Mesendoderm (in vitro differentiated cells): ENCODE measurements at regions not wholly inside any gene's neighbourhood (a gene's known extent, or its start where the extent isn't known, plus 50 kb on each side); places are given as distances from the start of the nearest gene placed in this dataset.

Experiments used
- DNase-seq: peaks from one replicate; pipeline ENCODE4 v3.0.0; 2013
- H2AK5ac ChIP-seq: 2 replicates; pipeline ENCODE4 v1.6.1; 2013; ENCODE audit warnings: low read length, inconsistent platforms
- H2BK120ac ChIP-seq: 2 replicates; pipeline ENCODE4 v1.6.1; 2013; ENCODE audit warnings: low read depth, mild to moderate bottlenecking, low read length, moderate library complexity, mixed read lengths
- H2BK15ac ChIP-seq: replicated peaks from 2 replicates; pipeline ENCODE4 v1.6.1; 2013; ENCODE audit warnings: low read depth, mild to moderate bottlenecking, moderate library complexity
- H2BK5ac ChIP-seq: 2 replicates; pipeline ENCODE4 v1.6.1; 2013; ENCODE audit warnings: low read length, inconsistent platforms
- H3K18ac ChIP-seq: 2 replicates; pipeline ENCODE4 v1.6.1; 2013; ENCODE audit warnings: mild to moderate bottlenecking, low read length, mixed read lengths
- H3K23ac ChIP-seq: one replicate; pipeline ENCODE4 v1.6.1; 2013; ENCODE audit warnings: low read length
- H3K27ac ChIP-seq: 2 replicates; pipeline ENCODE4 v1.5.1; 2013; ENCODE audit warnings: low read depth, mild to moderate bottlenecking, inconsistent platforms, low read length, moderate library complexity
- H3K27me3 ChIP-seq: 2 replicates; pipeline ENCODE4 v1.6.1; 2013; ENCODE audit warnings: low read length, control low read depth, mild to moderate bottlenecking, inconsistent platforms; ENCODE audit not compliant: insufficient read depth, poor library complexity
- H3K36me3 ChIP-seq: 2 replicates; pipeline ENCODE4 v1.6.1; 2013; ENCODE audit warnings: low read length, inconsistent platforms; ENCODE audit not compliant: control insufficient read depth, insufficient read depth
- H3K4ac ChIP-seq: one replicate; pipeline ENCODE4 v1.6.1; 2013; ENCODE audit warnings: low read depth, mild to moderate bottlenecking, low read length, moderate library complexity
- H3K4me1 ChIP-seq: 2 replicates; pipeline ENCODE4 v1.6.1; 2013; ENCODE audit warnings: low read depth, low read length, inconsistent platforms; ENCODE audit not compliant: control insufficient read depth
- H3K4me2 ChIP-seq: 2 replicates; pipeline ENCODE4 v1.6.1; 2013; ENCODE audit warnings: low read length
- H3K4me3 ChIP-seq: 2 replicates; pipeline ENCODE4 v1.5.1; 2013; ENCODE audit warnings: mild to moderate bottlenecking, low read length
- H3K56ac ChIP-seq: one replicate; pipeline ENCODE4 v1.6.1; 2013; ENCODE audit warnings: low read length
- H3K79me1 ChIP-seq: 2 replicates; pipeline ENCODE4 v1.6.1; 2013; ENCODE audit warnings: low read length, inconsistent platforms
- H3K79me2 ChIP-seq: 2 replicates; pipeline ENCODE4 v1.6.1; 2013; ENCODE audit warnings: mild to moderate bottlenecking, low read length; ENCODE audit not compliant: control insufficient read depth, insufficient read depth
- H3K9ac ChIP-seq: 2 replicates; pipeline ENCODE4 v1.6.1; 2013; ENCODE audit warnings: low read length, inconsistent platforms
- H4K5ac ChIP-seq: one replicate; pipeline ENCODE4 v1.6.1; 2013; ENCODE audit warnings: low read length
- H4K8ac ChIP-seq: one replicate; pipeline ENCODE4 v1.6.1; 2013; ENCODE audit warnings: low read depth, mild to moderate bottlenecking, control low read depth, low read length, moderate library complexity
- WGBS: extraction: QIAGEN DNeasy Blood & Tissue Kit; methylation state at CpG from one replicate; pipeline ENCODE4 v1.1.7; 2013; ENCODE audit warnings: low lambda C conversion rate, missing lambda C conversion rate; ENCODE audit not compliant: insufficient coverage; ENCODE audit errors: extremely low coverage; 5-methylcytosine and 5-hydroxymethylcytosine counted together

GRCh38 chr11:45079567-45079942, 66.9 kb upstream of the PRDM11 start:
- no peak overlapping the region for H3K27ac ChIP-seq
- no peak overlapping the region for H2BK15ac ChIP-seq

GRCh38 chr11:45079943-45080719, 66.3 kb upstream of the PRDM11 start:
- WGBS: no CpG with 5 or more reads among the region's 16 CpGs
- H3K4me1 ChIP-seq: peaks cover 5% of the 10 kb centered on the region
- no peak overlapping the region for H4K8ac ChIP-seq
- no peak overlapping the region for H4K5ac ChIP-seq
- no peak overlapping the region for H3K9ac ChIP-seq
- no peak overlapping the region for H3K56ac ChIP-seq
- no peak overlapping the region for H3K18ac ChIP-seq
- no peak overlapping the region for H2BK120ac ChIP-seq
- no peak overlapping the region for H2BK5ac ChIP-seq
- H3K79me2 ChIP-seq: no peaks in the 10 kb centered on the region
- DNase-seq: no peak
- H3K36me3 ChIP-seq: no peaks in the 10 kb centered on the region
- no peak overlapping the region for H3K4ac ChIP-seq
- no peak overlapping the region for H3K4me3 ChIP-seq
- no peak overlapping the region for H2AK5ac ChIP-seq
- H3K79me1 ChIP-seq: no peaks in the 10 kb centered on the region
- no peak overlapping the region for H2BK15ac ChIP-seq
- H3K4me2 ChIP-seq: no peak overlapping the region
- no peak overlapping the region for H3K23ac ChIP-seq
- H3K27me3 ChIP-seq: no peaks in the 10 kb centered on the region
- H3K27ac ChIP-seq: no peak overlapping the region

More at GRCh38 chr11:45079567-45079942, 66.9 kb upstream of the PRDM11 start:
- Histone ChIP-seq H3K27me3 (no peaks in the 10 kb centered on the region), H3K4me1 (peaks cover 5% of the 10 kb centered on the region), H2AK5ac (no peak overlapping the region), H3K9ac (no peak overlapping the region), H3K56ac (no peak overlapping the region), H3K23ac (no peak overlapping the region), H4K5ac (no peak overlapping the region), H3K79me2 (no peaks in the 10 kb centered on the region), H2BK120ac (no peak overlapping the region), H3K79me1 (no peaks in the 10 kb centered on the region), H4K8ac (no peak overlapping the region), H3K4me3 (no peak overlapping the region), H3K36me3 (no peaks in the 10 kb centered on the region), H3K18ac (no peak overlapping the region), H3K4me2 (no peak overlapping the region), H3K4ac (no peak overlapping the region), H2BK5ac (no peak overlapping the region)
- no CpG with 5 or more reads among the region's 1 CpG for WGBS
- DNase-seq: no peak

GRCh38 chr11:45082744-45083543, 63.5 kb upstream of the PRDM11 start:
- no peak overlapping the region for H3K23ac ChIP-seq
- H3K9ac ChIP-seq: no peak overlapping the region
- peaks cover 7% of the 10 kb centered on the region for H3K4me1 ChIP-seq
- DNase-seq: peak; percentile 70
- H3K27me3 ChIP-seq: no peaks in the 10 kb centered on the region
- no peak overlapping the region for H4K5ac ChIP-seq
- H2BK15ac ChIP-seq: no peak overlapping the region
- H3K4ac ChIP-seq: no peak overlapping the region
- H2AK5ac ChIP-seq: no peak overlapping the region
- H3K79me2 ChIP-seq: no peaks in the 10 kb centered on the region
- H2BK5ac ChIP-seq: no peak overlapping the region
- peak overlapping the region; percentile 30 for H3K27ac ChIP-seq
- no peak overlapping the region for H3K18ac ChIP-seq
- no CpG with 5 or more reads among the region's 10 CpGs for WGBS
- no peak overlapping the region for H3K4me3 ChIP-seq
- H4K8ac ChIP-seq: no peak overlapping the region
- no peak overlapping the region for H3K56ac ChIP-seq
- H3K36me3 ChIP-seq: no peaks in the 10 kb centered on the region
- no peak overlapping the region for H2BK120ac ChIP-seq
- no peaks in the 10 kb centered on the region for H3K79me1 ChIP-seq
- no peak overlapping the region for H3K4me2 ChIP-seq

GRCh38 chr11:45083544-45084087, 62.8 kb upstream of the PRDM11 start:
- Histone ChIP-seq H3K23ac (no peak overlapping the region), H2BK5ac (no peak overlapping the region), H3K79me2 (no peaks in the 10 kb centered on the region), H3K4ac (no peak overlapping the region), H2BK15ac (no peak overlapping the region), H4K5ac (no peak overlapping the region), H3K36me3 (no peaks in the 10 kb centered on the region), H3K79me1 (no peaks in the 10 kb centered on the region), H3K4me3 (no peak overlapping the region), H3K56ac (no peak overlapping the region), H4K8ac (no peak overlapping the region), H3K4me1 (peaks cover 7% of the 10 kb centered on the region), H2BK120ac (no peak overlapping the region), H3K9ac (no peak overlapping the region), H3K27ac (no peak overlapping the region), H3K18ac (no peak overlapping the region), H3K4me2 (no peak overlapping the region), H2AK5ac (no peak overlapping the region), H3K27me3 (no peaks in the 10 kb centered on the region)
- DNase-seq: peak; percentile 84
- WGBS: no CpG with 5 or more reads among the region's 3 CpGs

GRCh38 chr11:45085646-45086501, 60.6 kb upstream of the PRDM11 start:
- no CpG with 5 or more reads among the region's 11 CpGs for WGBS
- Histone ChIP-seq H2BK15ac (no peak overlapping the region), H3K27ac (peak overlapping the region; percentile 6)

More at GRCh38 chr11:45085646-45086501, 60.6 kb upstream of the PRDM11 start:
- Histone ChIP-seq H3K79me2 (no peaks in the 10 kb centered on the region), H3K27me3 (no peaks in the 10 kb centered on the region), H3K4ac (no peak overlapping the region), H3K18ac (no peak overlapping the region), H2AK5ac (no peak overlapping the region), H3K9ac (no peak overlapping the region), H3K4me2 (no peak overlapping the region), H3K79me1 (no peaks in the 10 kb centered on the region), H3K36me3 (no peaks in the 10 kb centered on the region), H3K4me1 (peaks cover 7% of the 10 kb centered on the region), H3K23ac (no peak overlapping the region), H4K5ac (no peak overlapping the region), H3K4me3 (no peak overlapping the region), H3K56ac (peak overlapping the region; percentile 56), H4K8ac (no peak overlapping the region), H2BK5ac (no peak overlapping the region), H2BK120ac (no peak overlapping the region)
- peak; percentile 34 for DNase-seq
